ENCODE measurements at regions not wholly inside any gene's neighbourhood (a gene's known extent, or its start where the extent isn't known, plus 50 kb on each side); places are given as distances from the start of the nearest gene placed in this dataset.
A peak's percentile ranks its signal among the peaks of the same experiment; 100 is the strongest.

DNA sequence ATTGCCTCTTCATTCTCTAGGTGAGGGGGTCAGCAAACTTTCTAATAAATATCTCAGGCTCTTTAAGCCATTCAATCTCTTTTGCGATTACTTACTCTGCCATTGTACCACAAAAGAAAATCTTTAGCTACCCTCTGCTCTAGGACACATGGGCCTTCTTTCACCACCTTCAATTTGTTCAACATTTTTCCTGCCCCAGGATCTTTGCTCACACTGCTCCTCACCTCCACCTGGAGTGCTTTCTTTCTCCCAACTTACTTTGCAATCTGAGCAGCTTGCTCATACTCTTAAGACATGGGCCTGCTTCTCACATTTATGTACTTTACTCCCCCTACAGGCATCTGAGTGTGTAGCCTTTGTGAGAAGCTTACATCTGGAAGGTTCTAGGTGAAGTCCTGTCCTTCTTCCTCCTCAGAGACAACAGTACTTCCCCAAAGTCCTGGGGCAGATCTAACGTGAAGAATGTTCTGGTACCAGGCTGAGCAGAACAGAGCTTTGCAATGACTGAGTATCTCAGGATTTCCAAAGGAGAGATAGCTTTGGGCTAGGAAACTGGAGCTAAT lies 55.0 kb upstream of the PRDM5 start:
- H3K9ac ChIP-seq (ENCODE audit: low read length) = no peak overlapping the region
- H3K9me3 Mint-ChIP-seq (ENCODE audit: unreplicated experiment) = no peaks in the 10 kb centered on the region
- no peaks in the 10 kb centered on the region for H3K9me3 ChIP-seq (ENCODE audit: insufficient read depth, low read depth, low read length)
- H3K36me3 ChIP-seq (ENCODE audit: insufficient read depth, low read length) = no peaks in the 10 kb centered on the region
- H3K4me3 ChIP-seq (ENCODE audit: insufficient read depth, low read depth, low read length) = no peak overlapping the region
- DNase-seq (ENCODE audit: low read depth) = peak; percentile 42
- no peak overlapping the region for H3K27ac ChIP-seq (ENCODE audit: low read depth, low read length)
- H2AFZ ChIP-seq (ENCODE audit: low read depth, low read length) = no peak overlapping the region
- no peak overlapping the region for H3K4me2 ChIP-seq (ENCODE audit: low read length)
- TF ChIP-seq EZH2 (IDR thresholded peaks at IDR 0.05; ENCODE audit: insufficient read depth, low read length) = no peak
- TF ChIP-seq, protein P1, sequence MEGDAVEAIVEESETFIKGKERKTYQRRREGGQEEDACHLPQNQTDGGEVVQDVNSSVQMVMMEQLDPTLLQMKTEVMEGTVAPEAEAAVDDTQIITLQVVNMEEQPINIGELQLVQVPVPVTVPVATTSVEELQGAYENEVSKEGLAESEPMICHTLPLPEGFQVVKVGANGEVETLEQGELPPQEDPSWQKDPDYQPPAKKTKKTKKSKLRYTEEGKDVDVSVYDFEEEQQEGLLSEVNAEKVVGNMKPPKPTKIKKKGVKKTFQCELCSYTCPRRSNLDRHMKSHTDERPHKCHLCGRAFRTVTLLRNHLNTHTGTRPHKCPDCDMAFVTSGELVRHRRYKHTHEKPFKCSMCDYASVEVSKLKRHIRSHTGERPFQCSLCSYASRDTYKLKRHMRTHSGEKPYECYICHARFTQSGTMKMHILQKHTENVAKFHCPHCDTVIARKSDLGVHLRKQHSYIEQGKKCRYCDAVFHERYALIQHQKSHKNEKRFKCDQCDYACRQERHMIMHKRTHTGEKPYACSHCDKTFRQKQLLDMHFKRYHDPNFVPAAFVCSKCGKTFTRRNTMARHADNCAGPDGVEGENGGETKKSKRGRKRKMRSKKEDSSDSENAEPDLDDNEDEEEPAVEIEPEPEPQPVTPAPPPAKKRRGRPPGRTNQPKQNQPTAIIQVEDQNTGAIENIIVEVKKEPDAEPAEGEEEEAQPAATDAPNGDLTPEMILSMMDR (IDR thresholded peaks at IDR 0.05; ENCODE audit: insufficient read depth, low read depth, low read length) = peak; percentile 53
- no peaks in the 10 kb centered on the region for H3K27me3 Mint-ChIP-seq (ENCODE audit: low read depth, unreplicated experiment)
- FAIRE-seq = no peak
- H3K4me1 Mint-ChIP-seq (ENCODE audit: low read depth, unreplicated experiment) = no peaks in the 10 kb centered on the region
- no peak overlapping the region for H3K4me3 Mint-ChIP-seq (ENCODE audit: unreplicated experiment)
- no peaks in the 10 kb centered on the region for H4K20me1 ChIP-seq (ENCODE audit: insufficient read depth, low read length)
- no peaks in the 10 kb centered on the region for H3K79me2 ChIP-seq (ENCODE audit: insufficient read depth, low read length)
- H3K27me3 ChIP-seq (ENCODE audit: insufficient read depth, low read length) = no peaks in the 10 kb centered on the region
- H3K36me3 Mint-ChIP-seq (ENCODE audit: low read depth, unreplicated experiment) = no peaks in the 10 kb centered on the region
- H3K4me1 ChIP-seq (ENCODE audit: insufficient read depth, low read length) = no peaks in the 10 kb centered on the region
- H3K27ac Mint-ChIP-seq (ENCODE audit: unreplicated experiment) = no peak overlapping the region

DNA sequence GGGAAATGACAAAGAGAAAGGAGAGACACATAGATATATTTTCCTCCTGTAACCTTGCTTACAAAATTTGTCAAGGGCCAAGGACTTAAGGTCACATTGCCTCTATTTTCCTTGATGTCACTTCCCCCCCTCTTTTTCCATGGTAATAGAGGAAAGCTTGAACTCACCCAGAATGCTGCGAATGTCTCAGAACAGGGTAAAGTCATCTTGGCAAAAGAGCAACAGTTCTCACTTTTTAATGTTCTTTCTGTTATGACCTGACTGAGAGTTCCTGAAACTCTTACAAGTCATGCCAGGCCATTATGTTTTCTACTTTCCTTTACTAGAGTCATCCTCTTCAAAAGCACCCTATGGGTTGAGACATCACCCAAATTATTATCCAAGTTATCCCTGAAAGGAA lies 50.7 kb upstream of the PRDM5 start:
- no peaks in the 10 kb centered on the region for H3K27me3 ChIP-seq (ENCODE audit: insufficient read depth, low read length)
- no peaks in the 10 kb centered on the region for H3K9me3 ChIP-seq (ENCODE audit: insufficient read depth, low read depth, low read length)
- Mint-ChIP-seq H3K36me3 (ENCODE audit: low read depth, unreplicated experiment) (no peaks in the 10 kb centered on the region), H3K27me3 (ENCODE audit: low read depth, unreplicated experiment) (no peaks in the 10 kb centered on the region), H3K4me3 (ENCODE audit: unreplicated experiment) (no peak overlapping the region), H3K9me3 (ENCODE audit: unreplicated experiment) (no peaks in the 10 kb centered on the region), H3K4me1 (ENCODE audit: low read depth, unreplicated experiment) (no peaks in the 10 kb centered on the region), H3K27ac (ENCODE audit: unreplicated experiment) (no peak overlapping the region)
- no peaks in the 10 kb centered on the region for H3K79me2 ChIP-seq (ENCODE audit: insufficient read depth, low read length)
- TF ChIP-seq, protein P1 (IDR thresholded peaks at IDR 0.05; ENCODE audit: insufficient read depth, low read depth, low read length) = no peak
- TF ChIP-seq EZH2 (IDR thresholded peaks at IDR 0.05; ENCODE audit: insufficient read depth, low read length) = no peak
- H2AFZ ChIP-seq (ENCODE audit: low read depth, low read length) = no peak overlapping the region
- no peak overlapping the region for H3K4me2 ChIP-seq (ENCODE audit: low read length)
- no peak overlapping the region for H3K9ac ChIP-seq (ENCODE audit: low read length)
- no peak overlapping the region for H3K27ac ChIP-seq (ENCODE audit: low read depth, low read length)
- no peaks in the 10 kb centered on the region for H3K4me1 ChIP-seq (ENCODE audit: insufficient read depth, low read length)
- FAIRE-seq = no peak
- no peaks in the 10 kb centered on the region for H3K36me3 ChIP-seq (ENCODE audit: insufficient read depth, low read length)
- no peaks in the 10 kb centered on the region for H4K20me1 ChIP-seq (ENCODE audit: insufficient read depth, low read length)
- H3K4me3 ChIP-seq (ENCODE audit: insufficient read depth, low read depth, low read length) = no peak overlapping the region
- no peak for DNase-seq (ENCODE audit: low read depth)
